Stimulated activated effector memory CD8-positive, alpha-beta T cell treated with anti-CD3 and anti-CD28 coated beads, Interleukin-12 subunit alpha, Interleukin-12 subunit beta, amount 100 ng/mL, for 72 hours (primary cell): ENCODE measurements at regions not wholly inside any gene's neighbourhood (a gene's known extent, or its start where the extent isn't known, plus 50 kb on each side); places are given as distances from the start of the nearest gene placed in this dataset.

Experiments
- ATAC-seq: fragments of 150-1000 bp; cut with Tn5 transposase; 2 replicates; pipeline ENCODE4 v1.10.0; 2021
- DNase-seq, 2 donors: peaks; one replicate each; pipeline ENCODE4 v3.0.0; 2021 to 2022; ENCODE audit warnings: low spot score in 2 of 2
- H3K27ac Mint-ChIP-seq: one replicate; pipeline ENCODE4 v1.8.0; 2022; ENCODE audit warnings: mild to moderate bottlenecking, mixed read lengths
- H3K36me3 Mint-ChIP-seq: one replicate; pipeline ENCODE4 v1.8.0; 2022; ENCODE audit warnings: mild to moderate bottlenecking, mixed read lengths
- H3K4me1 Mint-ChIP-seq: one replicate; pipeline ENCODE4 v1.8.0; 2022; ENCODE audit warnings: mixed read lengths
- H3K4me3 Mint-ChIP-seq: one replicate; pipeline ENCODE4 v1.8.0; 2022; ENCODE audit warnings: mild to moderate bottlenecking, mixed read lengths
- H3K9me3 Mint-ChIP-seq: one replicate; pipeline ENCODE4 v1.8.0; 2022; ENCODE audit warnings: mixed read lengths

GRCh38 chr7:156148547-156148946, 336.3 kb upstream of the SHH start:
- Mint-ChIP-seq H3K4me3 (no peak overlapping the region), H3K9me3 (no peaks in the 10 kb centered on the region), H3K27ac (no peak overlapping the region), H3K4me1 (no peaks in the 10 kb centered on the region), H3K36me3 (no peaks in the 10 kb centered on the region)
- DNase-seq (no peak), ATAC-seq (no peak)

DNA sequence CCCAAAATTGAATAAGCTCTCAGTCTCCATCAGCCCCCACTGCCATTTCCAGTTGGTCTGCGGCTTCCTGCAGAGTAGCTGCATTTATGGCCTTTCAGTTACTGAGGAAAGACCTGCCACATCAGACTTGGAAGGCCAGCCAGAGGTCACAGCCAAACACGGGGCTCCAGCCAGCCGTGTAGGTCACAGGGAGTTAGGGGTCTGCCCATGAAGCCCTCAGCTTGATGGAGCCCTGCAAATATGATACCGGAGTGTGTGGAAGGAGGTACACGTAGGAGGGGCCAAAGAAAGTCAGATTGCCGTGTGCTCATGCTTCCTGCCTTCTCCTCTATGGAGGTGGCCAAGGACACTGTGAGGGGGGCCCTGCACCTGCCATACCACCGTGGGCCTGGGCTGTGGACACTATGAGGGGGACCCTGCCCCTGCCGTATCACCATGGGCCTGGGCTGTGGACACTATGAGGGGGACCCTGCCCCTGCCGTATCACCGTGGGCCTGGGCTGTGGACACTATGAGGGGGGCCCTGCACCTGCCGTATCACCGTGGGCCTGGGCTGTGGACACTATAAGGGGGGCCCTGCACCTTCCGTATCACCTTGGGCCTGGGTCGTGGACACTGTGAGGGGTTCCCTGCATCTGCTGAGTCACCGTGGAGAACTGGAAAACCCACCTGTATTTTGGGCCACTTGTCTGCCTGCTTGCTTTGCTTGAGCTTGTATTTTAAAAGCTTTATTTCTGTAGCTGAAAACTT, 335.7 kb upstream of the SHH start:
- Mint-ChIP-seq H3K27ac (no peak overlapping the region), H3K4me1 (no peaks in the 10 kb centered on the region), H3K9me3 (no peaks in the 10 kb centered on the region), H3K4me3 (no peak overlapping the region), H3K36me3 (no peaks in the 10 kb centered on the region)
- ATAC-seq (no peak), DNase-seq (no peak)

GRCh38 chr7:156147104-156147503, 334.8 kb upstream of the SHH start:
- no peak overlapping the region for H3K27ac Mint-ChIP-seq
- H3K4me3 Mint-ChIP-seq, result no peak overlapping the region
- no peaks in the 10 kb centered on the region for H3K9me3 Mint-ChIP-seq
- ATAC-seq (no peak), DNase-seq (no peak)
- no peaks in the 10 kb centered on the region for H3K4me1 Mint-ChIP-seq
- no peaks in the 10 kb centered on the region for H3K36me3 Mint-ChIP-seq

- Mint-ChIP-seq H3K27ac (no peak overlapping the region), H3K4me3 (no peak overlapping the region), H3K9me3 (no peaks in the 10 kb centered on the region), H3K4me1 (no peaks in the 10 kb centered on the region), H3K36me3 (no peaks in the 10 kb centered on the region)
- DNase-seq (no peak), ATAC-seq (no peak)
Observed at GRCh38 chr7:156145996-156146395, 333.7 kb upstream of the SHH start.

DNA sequence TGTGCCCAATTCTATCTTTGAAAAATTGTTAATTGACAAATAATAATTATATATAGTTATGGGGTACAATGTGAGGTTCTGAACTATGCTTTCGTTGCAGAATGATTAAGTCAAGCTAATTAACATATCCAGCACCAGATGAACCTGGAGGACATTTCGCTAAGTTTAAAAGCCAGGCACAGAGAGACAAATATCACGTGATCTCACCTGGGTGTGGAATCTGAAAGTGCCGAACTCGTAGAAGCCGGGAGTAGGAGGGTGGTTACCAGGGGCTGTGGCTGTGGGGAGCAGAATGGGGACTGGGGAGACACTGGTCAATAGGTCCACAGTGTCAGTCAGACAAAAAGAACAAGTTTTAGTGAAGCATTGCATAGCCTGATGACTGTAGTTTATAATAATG, 332.9 kb upstream of the SHH start:
- DNase-seq (no peak), ATAC-seq (no peak)
- no peak overlapping the region for H3K27ac Mint-ChIP-seq
- H3K4me3 Mint-ChIP-seq, result no peak overlapping the region
- no peaks in the 10 kb centered on the region for H3K4me1 Mint-ChIP-seq
- H3K9me3 Mint-ChIP-seq, result no peaks in the 10 kb centered on the region
- H3K36me3 Mint-ChIP-seq, result no peaks in the 10 kb centered on the region

GRCh38 chr7:156143683-156144082, 331.4 kb upstream of the SHH start:
- no peak for DNase-seq
- Mint-ChIP-seq H3K4me3 (no peak overlapping the region), H3K4me1 (no peaks in the 10 kb centered on the region), H3K9me3 (no peaks in the 10 kb centered on the region), H3K36me3 (no peaks in the 10 kb centered on the region), H3K27ac (no peak overlapping the region)
- ATAC-seq, result no peak

- no peaks in the 10 kb centered on the region for H3K4me1 Mint-ChIP-seq
Observed at GRCh38 chr7:156143158-156143557, 330.9 kb upstream of the SHH start.

DNA sequence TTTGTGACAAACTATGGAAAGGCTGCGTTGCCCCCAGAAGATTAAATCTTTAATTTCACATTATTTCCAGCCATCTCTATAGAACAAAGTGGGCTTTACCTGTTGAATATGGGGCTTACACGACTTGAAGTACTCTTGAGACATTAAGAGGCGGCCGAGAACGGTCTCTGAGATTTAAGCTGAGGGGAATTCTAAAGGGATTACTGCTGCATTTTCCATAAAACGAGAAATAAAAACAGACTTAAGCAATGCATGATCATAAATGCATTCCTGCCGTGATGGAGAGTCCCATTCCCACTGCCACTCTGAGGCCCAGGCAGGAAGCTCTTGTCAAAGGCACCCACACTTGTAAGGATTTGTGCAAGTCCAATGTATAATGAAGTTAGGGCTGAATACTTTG, 329.7 kb upstream of the SHH start:
- Mint-ChIP-seq H3K27ac (no peak overlapping the region), H3K9me3 (no peaks in the 10 kb centered on the region), H3K4me3 (no peak overlapping the region), H3K4me1 (no peaks in the 10 kb centered on the region), H3K36me3 (no peaks in the 10 kb centered on the region)
- ATAC-seq (no peak), DNase-seq (no peak)

More at GRCh38 chr7:156143158-156143557, 330.9 kb upstream of the SHH start:
- Mint-ChIP-seq H3K36me3 (no peaks in the 10 kb centered on the region), H3K4me3 (no peak overlapping the region), H3K9me3 (no peaks in the 10 kb centered on the region), H3K27ac (no peak overlapping the region)
- ATAC-seq (no peak), DNase-seq (no peak)

DNA sequence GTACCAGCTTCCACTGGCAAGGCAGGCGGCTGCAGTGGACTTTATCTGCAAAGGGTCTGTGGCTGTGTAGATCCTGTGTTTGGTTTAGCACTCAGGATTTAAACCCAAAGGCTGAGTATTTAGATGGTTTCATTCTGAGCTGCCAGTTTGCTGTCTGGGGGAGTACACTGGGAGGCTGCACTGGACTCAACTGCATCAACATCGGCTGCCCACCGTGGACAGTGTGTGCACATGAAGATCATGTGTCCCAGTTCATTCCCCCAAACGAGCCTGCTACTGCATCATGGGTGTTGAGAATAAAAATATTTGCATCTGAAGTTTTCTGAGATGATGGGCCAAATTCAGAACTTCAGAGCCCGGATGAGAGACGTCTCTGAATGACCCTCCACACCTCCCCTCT, 328.6 kb upstream of the SHH start:
- H3K27ac Mint-ChIP-seq, result no peak overlapping the region
- H3K9me3 Mint-ChIP-seq, result no peaks in the 10 kb centered on the region
- no peak overlapping the region for H3K4me3 Mint-ChIP-seq

GRCh38 chr7:156140447-156140846, 328.2 kb upstream of the SHH start:
- ATAC-seq, result no peak
- H3K27ac Mint-ChIP-seq, result no peak overlapping the region
- no peaks in the 10 kb centered on the region for H3K36me3 Mint-ChIP-seq
- H3K4me1 Mint-ChIP-seq, result no peaks in the 10 kb centered on the region
- no peak for DNase-seq
- H3K9me3 Mint-ChIP-seq, result no peaks in the 10 kb centered on the region
- H3K4me3 Mint-ChIP-seq, result no peak overlapping the region

More for the DNA sequence above, 328.6 kb upstream of the SHH start:
- Mint-ChIP-seq H3K4me1 (no peaks in the 10 kb centered on the region), H3K36me3 (no peaks in the 10 kb centered on the region)
- no peak for DNase-seq
- no peak for ATAC-seq

- H3K9me3 Mint-ChIP-seq, result no peaks in the 10 kb centered on the region
- no peak for DNase-seq
- no peak overlapping the region for H3K27ac Mint-ChIP-seq
- no peak for ATAC-seq
- no peaks in the 10 kb centered on the region for H3K36me3 Mint-ChIP-seq
- no peak overlapping the region for H3K4me3 Mint-ChIP-seq
- no peaks in the 10 kb centered on the region for H3K4me1 Mint-ChIP-seq
Observed at GRCh38 chr7:156139633-156140032, 327.4 kb upstream of the SHH start.

DNA sequence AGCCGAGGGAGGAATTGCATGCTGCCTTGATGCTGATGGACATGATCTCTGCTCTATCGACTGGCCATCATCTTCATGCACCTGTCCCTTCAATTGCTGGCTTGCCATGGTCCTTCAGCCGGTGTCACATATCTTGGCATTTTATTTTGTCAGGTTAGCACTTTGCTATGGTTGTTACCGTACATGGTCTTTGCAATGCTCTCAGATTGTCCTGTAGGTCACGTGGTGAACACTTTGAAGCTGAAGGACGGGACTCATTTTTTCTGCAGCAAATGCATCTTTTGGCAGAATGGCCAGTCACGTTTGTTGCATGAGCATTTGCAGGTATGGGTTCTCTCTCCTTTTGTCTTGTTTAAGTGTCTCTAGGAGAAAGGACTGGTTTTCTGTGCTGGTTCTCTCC, 326.8 kb upstream of the SHH start:
- no peak overlapping the region for H3K4me3 Mint-ChIP-seq
- no peaks in the 10 kb centered on the region for H3K36me3 Mint-ChIP-seq
- DNase-seq (no peak), ATAC-seq (no peak)
- no peaks in the 10 kb centered on the region for H3K9me3 Mint-ChIP-seq
- H3K4me1 Mint-ChIP-seq, result no peaks in the 10 kb centered on the region
- H3K27ac Mint-ChIP-seq, result no peak overlapping the region

GRCh38 chr7:156131881-156132280, 319.6 kb upstream of the SHH start:
- ATAC-seq, result no peak
- H3K4me1 Mint-ChIP-seq, result no peaks in the 10 kb centered on the region
- DNase-seq, result no peak
- no peaks in the 10 kb centered on the region for H3K9me3 Mint-ChIP-seq
- H3K27ac Mint-ChIP-seq, result no peak overlapping the region
- H3K4me3 Mint-ChIP-seq, result no peak overlapping the region
- H3K36me3 Mint-ChIP-seq, result no peaks in the 10 kb centered on the region

GRCh38 chr7:156129522-156129921, 317.3 kb upstream of the SHH start:
- no peaks in the 10 kb centered on the region for H3K36me3 Mint-ChIP-seq
- H3K4me3 Mint-ChIP-seq, result no peak overlapping the region
- no peaks in the 10 kb centered on the region for H3K4me1 Mint-ChIP-seq
- no peak for DNase-seq
- H3K27ac Mint-ChIP-seq, result no peak overlapping the region
- no peaks in the 10 kb centered on the region for H3K9me3 Mint-ChIP-seq
- peak; percentile 26 for ATAC-seq

DNA sequence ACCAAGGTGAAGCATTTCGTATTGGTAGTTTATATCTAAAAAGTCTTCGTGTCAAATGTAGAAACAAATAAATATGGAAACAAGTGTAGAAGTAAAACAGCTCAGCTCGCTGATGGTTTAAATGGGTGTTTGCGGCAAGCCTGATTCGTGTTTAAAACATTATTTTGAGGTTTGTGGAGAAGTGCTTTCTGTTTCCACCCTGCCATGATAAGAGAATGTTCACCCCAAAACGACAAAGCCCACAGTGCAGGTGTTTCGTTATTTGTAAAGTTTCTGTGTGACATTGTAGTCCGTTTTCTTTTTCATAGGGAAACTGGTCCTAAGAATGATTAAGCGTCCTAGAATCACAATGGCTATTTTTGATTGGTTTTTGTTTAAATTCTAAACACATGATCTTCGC, 316.2 kb upstream of the SHH start:
- no peak overlapping the region for H3K4me3 Mint-ChIP-seq
- H3K36me3 Mint-ChIP-seq, result no peaks in the 10 kb centered on the region
- no peak overlapping the region for H3K27ac Mint-ChIP-seq
- no peaks in the 10 kb centered on the region for H3K9me3 Mint-ChIP-seq
- ATAC-seq, result no peak
- DNase-seq, result no peak
- H3K4me1 Mint-ChIP-seq, result no peaks in the 10 kb centered on the region

GRCh38 chr7:156127166-156128134, 315.2 kb upstream of the SHH start:
- Mint-ChIP-seq H3K27ac (no peak overlapping the region), H3K4me1 (no peaks in the 10 kb centered on the region), H3K36me3 (no peaks in the 10 kb centered on the region), H3K4me3 (no peak overlapping the region), H3K9me3 (no peaks in the 10 kb centered on the region)
- ATAC-seq (no peak), DNase-seq (no peak)
